ENCODE measurements at regions not wholly inside any gene's neighbourhood (a gene's known extent, or its start where the extent isn't known, plus 50 kb on each side); places are given as distances from the start of the nearest gene placed in this dataset.

DNA sequence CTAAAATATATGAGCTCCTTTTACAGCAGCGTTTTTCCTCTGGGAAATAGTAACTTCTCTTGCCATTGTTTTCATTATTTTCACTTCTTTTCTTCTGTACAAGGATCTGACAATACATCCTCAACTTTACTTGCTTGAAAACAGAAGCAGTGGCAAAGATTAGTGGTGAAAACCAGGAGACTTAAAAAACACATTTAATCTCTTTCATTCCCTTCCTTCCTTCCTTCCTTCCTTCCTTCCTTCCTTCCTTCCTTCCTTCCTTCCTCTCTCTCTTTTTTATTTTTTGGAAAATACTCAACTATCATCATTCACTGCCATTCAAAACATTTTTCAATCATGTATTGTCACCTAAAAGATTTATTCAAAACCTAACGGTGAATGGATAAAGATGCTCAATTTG is 1411.4 kb downstream of the NCAM2 start:
- no peak for TF ChIP-seq POLR2AphosphoS5 (IDR thresholded peaks at IDR 0.05; ENCODE audit: low read depth, low read length)
- no peak for TF ChIP-seq TAF1 (IDR thresholded peaks at IDR 0.05; ENCODE audit: borderline replicate concordance, insufficient read depth, low read length)
